ENCODE measurements at regions not wholly inside any gene's neighbourhood (a gene's known extent, or its start where the extent isn't known, plus 50 kb on each side); places are given as distances from the start of the nearest gene placed in this dataset.

DNA sequence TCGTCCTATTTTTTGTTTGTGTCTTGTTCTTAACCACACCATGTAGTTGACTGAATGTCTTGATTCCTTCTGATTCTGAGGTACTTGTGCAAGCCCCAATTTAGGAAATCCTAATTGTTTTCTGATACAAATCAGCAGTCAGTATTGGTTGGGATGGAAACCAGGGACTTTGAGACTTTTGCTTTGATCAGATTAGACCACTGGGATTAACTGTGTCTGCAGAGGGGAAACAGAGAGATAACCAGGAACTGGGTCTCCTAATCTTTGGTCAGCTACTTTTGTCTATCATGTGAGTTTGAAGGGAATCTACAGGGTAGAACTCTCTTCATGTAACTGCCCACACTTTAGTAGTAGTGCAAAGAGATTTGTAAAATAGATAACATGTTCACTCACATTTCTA lies 173.8 kb upstream of the POC5 start:
- TF ChIP-seq, protein P1, sequence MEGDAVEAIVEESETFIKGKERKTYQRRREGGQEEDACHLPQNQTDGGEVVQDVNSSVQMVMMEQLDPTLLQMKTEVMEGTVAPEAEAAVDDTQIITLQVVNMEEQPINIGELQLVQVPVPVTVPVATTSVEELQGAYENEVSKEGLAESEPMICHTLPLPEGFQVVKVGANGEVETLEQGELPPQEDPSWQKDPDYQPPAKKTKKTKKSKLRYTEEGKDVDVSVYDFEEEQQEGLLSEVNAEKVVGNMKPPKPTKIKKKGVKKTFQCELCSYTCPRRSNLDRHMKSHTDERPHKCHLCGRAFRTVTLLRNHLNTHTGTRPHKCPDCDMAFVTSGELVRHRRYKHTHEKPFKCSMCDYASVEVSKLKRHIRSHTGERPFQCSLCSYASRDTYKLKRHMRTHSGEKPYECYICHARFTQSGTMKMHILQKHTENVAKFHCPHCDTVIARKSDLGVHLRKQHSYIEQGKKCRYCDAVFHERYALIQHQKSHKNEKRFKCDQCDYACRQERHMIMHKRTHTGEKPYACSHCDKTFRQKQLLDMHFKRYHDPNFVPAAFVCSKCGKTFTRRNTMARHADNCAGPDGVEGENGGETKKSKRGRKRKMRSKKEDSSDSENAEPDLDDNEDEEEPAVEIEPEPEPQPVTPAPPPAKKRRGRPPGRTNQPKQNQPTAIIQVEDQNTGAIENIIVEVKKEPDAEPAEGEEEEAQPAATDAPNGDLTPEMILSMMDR (IDR thresholded peaks at IDR 0.05; ENCODE audit: low read length), result no peak
- TF ChIP-seq EZH2phosphoT487 (IDR thresholded peaks at IDR 0.05; ENCODE audit: low read length), result no peak
